GM21576 (cell line): ENCODE measurements at regions not wholly inside any gene's neighbourhood (a gene's known extent, or its start where the extent isn't known, plus 50 kb on each side); places are given as distances from the start of the nearest gene placed in this dataset.

Experiments
- ATAC-seq: cut with Tn5 transposase; IDR thresholded peaks from one replicate; pipeline ENCODE4 v1.9.1; 2021; ENCODE audit warnings: mild to moderate bottlenecking, moderate library complexity; ENCODE audit not compliant: unreplicated experiment

DNA sequence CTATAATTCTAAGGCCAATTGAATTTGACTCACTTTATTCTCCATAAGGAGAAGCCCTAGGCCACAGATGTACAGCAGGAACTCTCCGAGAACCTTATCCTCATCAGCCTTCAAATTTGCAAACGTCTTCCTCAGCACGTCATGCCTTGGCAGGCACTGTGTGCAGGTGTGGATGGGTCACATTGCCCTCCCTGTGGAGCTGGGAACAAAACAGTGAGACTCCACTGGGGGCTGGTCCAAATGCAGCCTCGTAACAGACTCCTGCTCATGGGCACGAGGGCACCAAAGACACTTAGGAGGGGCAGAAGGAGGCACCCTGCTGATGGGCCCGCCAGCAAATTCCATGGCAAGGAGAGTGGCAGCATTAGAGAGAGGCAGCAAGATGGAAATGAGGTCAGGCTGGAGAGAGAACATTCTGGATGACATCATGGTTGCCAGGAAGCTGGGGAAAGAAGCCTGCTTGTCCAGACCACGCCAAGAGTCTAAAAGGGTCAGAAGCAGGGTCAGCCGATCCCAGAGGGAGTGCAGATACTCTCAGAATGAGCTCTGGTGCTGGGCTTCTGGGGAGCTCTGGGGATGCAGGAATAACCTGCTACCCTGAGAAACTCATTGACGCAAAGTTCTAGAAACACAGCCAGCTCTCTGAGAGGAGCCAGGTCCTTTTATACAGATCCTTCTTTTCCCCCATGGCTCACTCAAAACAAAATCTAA is 242.2 kb downstream of the B3GLCT start:
- ATAC-seq, result no peak

DNA sequence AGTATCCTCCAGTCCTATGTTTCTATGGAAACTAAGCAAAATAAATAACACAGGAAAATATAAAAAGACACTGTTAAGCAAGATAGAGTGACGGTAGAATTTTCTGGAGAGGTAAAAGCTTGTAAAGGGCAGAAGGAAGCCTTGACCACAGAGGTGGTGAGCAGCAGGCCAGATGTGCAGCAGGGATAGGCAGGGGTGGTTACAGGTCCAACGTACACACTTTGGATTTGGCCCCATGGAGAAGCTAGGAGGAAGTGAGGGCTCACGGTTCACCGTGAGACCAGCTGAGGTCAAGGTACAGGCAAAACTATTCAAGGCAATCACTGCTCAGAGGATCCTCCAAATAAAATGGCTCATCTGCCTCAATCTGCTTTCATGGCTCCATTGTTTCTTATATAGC is 242.8 kb downstream of the B3GLCT start:
- no peak for ATAC-seq

- no peak for ATAC-seq
Measured at GRCh38 chr13:31444266-31444856, 244.6 kb downstream of the B3GLCT start.

DNA sequence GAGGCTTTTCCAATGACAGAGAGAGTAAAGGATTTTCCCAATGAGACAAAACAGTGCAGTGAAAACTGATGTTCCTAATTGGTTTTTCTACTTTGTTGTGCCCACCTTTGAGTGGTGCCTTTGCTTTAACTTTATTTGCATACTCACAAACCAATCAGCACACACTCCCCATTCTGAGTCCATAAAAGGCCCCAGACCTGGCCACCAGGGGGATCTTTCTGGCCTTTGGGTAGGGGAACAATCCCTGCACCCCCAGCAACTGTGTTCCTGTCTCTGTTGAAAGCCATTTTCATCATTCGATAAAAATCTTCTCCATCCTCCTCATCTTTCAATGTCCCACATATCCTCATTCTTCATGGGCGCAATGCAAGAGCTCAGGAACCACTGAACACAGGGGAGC is 252.8 kb downstream of the B3GLCT start:
- ATAC-seq, result no peak

GRCh38 chr13:31455581-31455980 is 255.8 kb downstream of the B3GLCT start:
- ATAC-seq, result no peak

GRCh38 chr13:31456056-31456455 is 256.3 kb downstream of the B3GLCT start:
- ATAC-seq, result no peak

DNA sequence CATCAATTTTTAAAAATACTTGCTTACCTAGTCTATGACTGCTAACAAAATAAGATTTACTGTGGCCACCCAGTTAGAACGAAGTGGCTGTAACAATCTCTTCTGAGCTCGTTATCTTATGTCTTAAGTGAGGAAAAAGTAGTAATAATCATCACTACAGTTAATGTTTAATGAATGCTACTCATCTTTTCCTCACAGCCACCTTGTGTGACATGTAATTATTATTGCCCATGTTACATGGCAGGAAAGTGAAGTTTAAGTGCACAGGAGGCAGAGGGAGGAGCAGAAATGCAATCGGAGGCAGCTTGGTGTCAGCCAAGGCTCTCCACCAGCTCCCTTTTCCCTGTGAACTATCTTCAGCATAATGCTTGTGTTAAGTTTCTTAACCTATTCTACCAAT is 260.3 kb downstream of the B3GLCT start:
- no peak for ATAC-seq

DNA sequence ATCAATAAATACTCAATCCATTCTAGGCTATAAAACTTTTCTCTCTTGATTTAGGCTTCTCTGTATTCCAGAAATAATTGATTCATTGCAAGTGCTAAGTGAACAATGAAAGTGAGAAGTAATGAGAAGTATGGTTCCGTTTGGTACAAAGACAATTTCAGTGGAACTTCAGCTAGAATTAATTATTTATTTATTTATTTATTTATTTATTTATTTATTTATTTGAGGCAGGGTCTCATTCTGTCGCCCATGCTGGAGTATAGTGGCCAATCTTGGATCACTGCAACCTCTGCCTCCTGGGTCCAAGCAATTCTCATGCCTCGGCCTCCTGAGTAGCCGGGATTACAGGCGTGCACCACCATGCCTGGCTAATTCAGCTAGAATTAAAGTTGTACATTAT is 262.1 kb downstream of the B3GLCT start:
- ATAC-seq, result no peak

DNA sequence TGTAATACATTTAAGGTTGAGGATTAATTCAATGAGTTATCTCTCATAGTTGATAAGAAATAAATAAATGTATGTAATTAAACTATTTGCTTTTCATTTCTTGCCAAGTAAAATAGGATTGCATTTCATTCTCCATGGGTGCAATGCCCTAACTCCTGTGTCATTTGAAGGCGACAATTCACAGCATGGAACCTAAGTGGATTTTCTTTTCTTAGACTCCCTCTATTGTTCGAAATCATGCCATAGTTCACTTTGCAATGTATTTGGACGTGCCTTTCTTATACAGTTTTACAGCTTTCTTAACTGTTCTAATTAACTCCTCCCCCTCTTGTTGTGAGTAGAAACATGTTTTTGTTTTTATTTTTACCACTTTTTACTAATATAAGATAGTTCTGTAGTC is 263.0 kb downstream of the B3GLCT start:
- no peak for ATAC-seq

DNA sequence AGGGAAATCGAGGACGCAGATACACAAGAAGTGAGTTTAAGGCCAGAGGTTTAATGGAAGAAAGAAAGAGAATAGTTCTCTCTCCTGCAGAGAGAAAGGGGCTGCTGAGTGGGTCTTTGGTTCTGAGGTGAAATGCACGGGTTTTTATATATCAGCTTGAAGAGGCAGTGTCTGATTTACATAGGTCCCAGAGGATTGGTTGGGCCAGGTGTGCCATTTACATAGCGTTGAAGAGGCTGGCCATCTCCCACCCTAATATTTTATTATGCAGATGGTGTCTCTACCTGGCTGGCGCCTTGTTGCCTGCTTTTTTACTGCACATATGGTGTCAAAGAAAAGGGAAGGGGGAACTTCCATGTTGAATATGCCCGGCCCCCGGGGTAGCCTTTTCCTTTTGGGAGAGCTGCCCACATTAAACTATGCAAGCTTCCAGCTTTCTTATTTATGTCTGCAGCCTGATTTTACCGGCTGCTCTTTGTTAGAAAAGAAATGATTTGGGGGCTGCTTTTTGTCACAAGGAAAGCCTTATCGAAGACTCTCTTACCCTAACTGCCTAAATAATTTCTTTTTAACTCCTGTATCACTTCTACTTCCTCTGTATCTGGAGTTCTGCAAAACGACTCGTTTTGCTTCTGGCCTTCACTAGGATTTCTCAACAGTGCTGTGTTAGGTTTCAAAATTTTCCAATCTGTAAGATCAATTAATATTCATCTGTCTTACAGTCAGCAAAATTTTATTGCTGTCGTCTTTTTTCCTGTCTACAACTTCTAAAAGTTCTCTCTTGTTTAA is 268.5 kb downstream of the B3GLCT start:
- no peak for ATAC-seq

- ATAC-seq, result no peak
Measured at GRCh38 chr13:31469377-31469776, 269.6 kb downstream of the B3GLCT start.

GRCh38 chr13:31476266-31476665 is 263.1 kb upstream of the RXFP2 start:
- no peak for ATAC-seq

DNA sequence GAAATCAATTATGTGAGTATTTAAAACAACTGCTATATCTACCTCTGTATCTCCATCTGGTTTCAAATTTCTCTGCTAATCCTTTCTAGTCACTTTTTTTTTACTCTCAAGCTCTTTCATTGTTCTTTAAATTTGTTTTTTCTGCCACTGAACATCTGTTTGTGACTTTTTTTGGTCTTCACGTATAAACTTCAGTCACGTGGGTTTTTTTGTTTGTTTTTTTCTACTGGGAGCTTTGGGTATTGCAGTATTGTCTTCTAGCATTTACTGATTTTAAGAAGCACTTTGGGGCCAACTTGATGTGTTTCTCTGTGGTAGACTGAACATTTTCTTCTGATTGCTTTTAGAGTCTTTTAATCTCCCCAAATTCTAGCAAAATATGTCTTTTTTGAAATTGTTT is 262.6 kb upstream of the RXFP2 start:
- no peak for ATAC-seq

- no peak for ATAC-seq
Measured at GRCh38 chr13:31477961-31478360, 261.4 kb upstream of the RXFP2 start.

GRCh38 chr13:31485183-31485582 is 254.1 kb upstream of the RXFP2 start:
- ATAC-seq, result no peak

- no peak for ATAC-seq
Measured at GRCh38 chr13:31485651-31486051, 253.7 kb upstream of the RXFP2 start.

DNA sequence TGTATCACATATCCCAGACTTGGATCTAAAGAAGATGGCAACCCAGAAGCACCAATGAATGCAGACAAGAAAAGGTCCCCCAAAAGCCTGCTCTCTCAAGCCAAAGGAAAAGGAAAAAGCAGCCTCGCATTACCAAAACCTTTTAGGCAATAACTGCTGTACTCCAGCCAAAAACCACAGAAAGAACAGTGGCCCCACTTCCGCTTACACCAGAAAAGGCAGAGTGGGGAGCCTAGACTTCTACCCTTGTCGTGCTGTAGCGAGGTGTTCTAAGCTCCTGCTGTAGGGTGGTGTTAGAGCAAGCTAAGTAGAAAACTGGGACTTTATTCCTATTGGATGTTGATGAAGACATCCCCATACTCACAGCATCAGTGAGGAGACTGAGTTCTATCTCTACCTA is 244.0 kb upstream of the RXFP2 start:
- no peak for ATAC-seq

DNA sequence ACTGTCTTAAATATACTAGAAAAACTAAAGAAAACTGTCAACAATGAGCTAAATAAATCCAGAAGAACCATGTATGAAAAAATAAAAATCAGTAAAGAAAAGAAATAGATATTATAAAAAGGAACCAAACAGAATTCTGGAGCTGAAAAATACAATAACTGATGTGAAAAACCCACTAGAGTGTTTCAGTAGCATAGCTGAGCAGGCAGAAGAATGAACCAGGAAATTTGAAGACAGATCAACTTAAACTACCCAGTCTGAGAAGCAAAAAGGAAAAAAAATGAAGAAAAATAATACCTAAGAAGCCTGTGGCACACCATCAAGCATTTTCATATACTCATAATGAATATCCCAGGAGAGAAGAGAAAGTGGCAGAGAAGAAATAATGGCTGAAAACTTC is 240.1 kb upstream of the RXFP2 start:
- ATAC-seq, result no peak

- no peak for ATAC-seq
Measured at GRCh38 chr13:31503626-31504025, 235.7 kb upstream of the RXFP2 start.

- no peak for ATAC-seq
Measured at GRCh38 chr13:31504918-31505317, 234.4 kb upstream of the RXFP2 start.

DNA sequence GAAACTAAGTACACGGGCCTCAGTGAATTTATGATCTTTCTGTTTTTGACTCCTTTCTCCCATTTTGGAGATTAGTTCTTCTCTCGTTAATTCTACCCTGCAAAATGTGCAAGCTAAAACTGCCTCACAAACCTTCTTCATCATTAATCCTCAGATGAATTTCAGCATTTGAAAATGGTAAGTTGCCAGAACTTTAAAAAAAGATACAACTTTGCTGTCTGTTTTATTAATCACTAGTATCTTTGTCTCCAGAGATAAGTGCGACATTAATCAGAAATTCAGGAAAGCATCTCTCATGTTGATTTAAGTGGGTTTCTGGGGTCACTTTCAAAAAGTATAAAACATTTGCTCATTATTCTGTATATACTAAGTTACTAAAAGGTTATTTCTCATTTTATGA is 227.0 kb upstream of the RXFP2 start:
- ATAC-seq, result no peak

DNA sequence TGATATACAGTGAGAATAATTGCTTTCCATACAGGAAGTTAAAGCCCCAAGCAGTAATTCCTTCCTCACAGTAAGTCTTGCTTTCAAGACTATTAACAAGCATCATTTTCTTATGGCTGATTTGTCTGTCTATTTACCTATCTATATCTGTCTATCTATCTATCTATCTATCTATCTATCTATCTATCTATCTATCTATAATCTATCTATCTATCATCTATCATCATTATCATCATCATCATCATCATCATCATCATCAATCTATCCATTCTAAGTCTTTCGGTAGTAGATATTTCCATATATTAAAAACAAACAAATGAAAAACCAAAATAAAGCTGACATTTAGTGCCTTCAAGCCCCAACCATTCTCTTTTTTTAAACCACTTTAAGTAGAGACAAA is 224.4 kb upstream of the RXFP2 start:
- no peak for ATAC-seq
